ENCODE measurements at regions not wholly inside any gene's neighbourhood (a gene's known extent, or its start where the extent isn't known, plus 50 kb on each side); places are given as distances from the start of the nearest gene placed in this dataset.
"Not testable (repeated sequence)": the region's sequence is repeated elsewhere in the genome, so short reads cannot be mapped to it uniquely, and the experiment has no call there.

GRCh38 chr16:55017321-55017720 is 86.7 kb downstream of the IRX5 start:
- no peak for DNase-seq

GRCh38 chr16:55018881-55019280 is 88.2 kb downstream of the IRX5 start:
- DNase-seq, result no peak

GRCh38 chr16:55019419-55020131 is 88.9 kb downstream of the IRX5 start:
- no peak for DNase-seq

GRCh38 chr16:55021595-55022475 is 91.2 kb downstream of the IRX5 start:
- DNase-seq, result no peak

GRCh38 chr16:55027260-55027659 is 96.6 kb downstream of the IRX5 start:
- not testable (repeated sequence) for DNase-seq

- no peak for DNase-seq
Observed at GRCh38 chr16:55029509-55029908, 98.8 kb downstream of the IRX5 start.

GRCh38 chr16:55030944-55031343 is 100.3 kb downstream of the IRX5 start:
- no peak for DNase-seq

- no peak for DNase-seq
Observed at GRCh38 chr16:55031481-55031880, 100.8 kb downstream of the IRX5 start.

- peak; percentile 23 for DNase-seq
Observed at GRCh38 chr16:55033225-55034156, 102.8 kb downstream of the IRX5 start.

- DNase-seq, result peak; percentile 41
Observed at GRCh38 chr16:55035029-55035428, 104.4 kb downstream of the IRX5 start.

GRCh38 chr16:55035956-55036355 is 105.3 kb downstream of the IRX5 start:
- DNase-seq, result peak; percentile 30

GRCh38 chr16:55036371-55036821 is 105.7 kb downstream of the IRX5 start:
- DNase-seq, result peak; percentile 51

- DNase-seq, result no peak
Observed at GRCh38 chr16:55037046-55037445, 106.4 kb downstream of the IRX5 start.

- no peak for DNase-seq
Observed at GRCh38 chr16:55037966-55038365, 107.3 kb downstream of the IRX5 start.

GRCh38 chr16:55039042-55039441 is 108.4 kb downstream of the IRX5 start:
- peak; percentile 19 for DNase-seq

- peak; percentile 9 for DNase-seq
Observed at GRCh38 chr16:55039511-55039910, 108.8 kb downstream of the IRX5 start.

- DNase-seq, result peak; percentile 30
Observed at GRCh38 chr16:55039931-55040330, 109.3 kb downstream of the IRX5 start.

- DNase-seq, result peak; percentile 37
Observed at GRCh38 chr16:55040366-55041086, 109.9 kb downstream of the IRX5 start.

GRCh38 chr16:55041540-55042234 is 111.0 kb downstream of the IRX5 start:
- DNase-seq, result peak; percentile 7

GRCh38 chr16:55042556-55043432 is 112.1 kb downstream of the IRX5 start:
- no peak for DNase-seq
